CD4-positive, alpha-beta T cell treated with Interferon gamma for 1 hour (primary cell): ENCODE measurements at regions not wholly inside any gene's neighbourhood (a gene's known extent, or its start where the extent isn't known, plus 50 kb on each side); places are given as distances from the start of the nearest gene placed in this dataset.
"Not testable (repeated sequence)": the region's sequence is repeated elsewhere in the genome, so short reads cannot be mapped to it uniquely, and the experiment has no call there.

Source experiments
- DNase-seq: peaks from one replicate; pipeline ENCODE4 v3.0.0-alpha.2; 2020

DNA sequence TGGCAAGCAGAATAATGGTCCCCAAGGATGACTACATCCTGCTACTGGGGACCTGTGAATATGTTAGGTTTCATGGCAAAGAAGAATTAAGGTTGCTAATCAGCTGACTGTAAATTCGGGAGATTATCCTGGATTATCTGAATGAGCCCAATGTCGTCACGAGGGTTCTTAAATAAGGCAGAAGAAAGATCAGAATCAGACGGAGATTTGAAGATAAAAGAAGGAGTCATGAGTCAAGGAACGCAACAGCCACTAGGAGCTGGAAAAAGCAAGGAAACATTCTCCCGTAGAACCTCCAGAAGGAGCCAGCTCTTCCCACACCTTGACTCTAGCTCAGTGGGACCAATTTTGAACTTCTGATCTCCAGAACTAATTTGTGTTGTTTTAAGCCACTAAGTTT is 82.9 kb upstream of the APBB1IP start:
- no peak for DNase-seq

DNA sequence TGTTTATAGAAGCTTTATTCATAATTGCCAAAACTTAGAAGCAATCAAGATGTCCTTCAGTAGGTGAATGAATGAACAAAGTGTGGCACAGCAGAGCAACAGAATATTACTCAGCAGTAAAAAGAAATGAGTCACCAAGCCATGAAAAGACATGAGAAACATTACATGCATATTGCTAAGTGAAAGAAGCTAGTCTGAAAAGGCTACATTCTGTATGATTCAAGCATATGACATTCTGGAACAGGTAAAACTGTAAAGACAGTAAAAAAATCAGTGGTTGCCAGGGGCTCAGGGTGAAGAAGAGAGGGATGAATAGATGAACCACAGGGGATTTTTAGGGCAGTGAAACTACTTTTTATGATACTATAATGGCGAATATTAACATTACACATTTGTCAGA is 80.9 kb upstream of the APBB1IP start:
- no peak for DNase-seq

DNA sequence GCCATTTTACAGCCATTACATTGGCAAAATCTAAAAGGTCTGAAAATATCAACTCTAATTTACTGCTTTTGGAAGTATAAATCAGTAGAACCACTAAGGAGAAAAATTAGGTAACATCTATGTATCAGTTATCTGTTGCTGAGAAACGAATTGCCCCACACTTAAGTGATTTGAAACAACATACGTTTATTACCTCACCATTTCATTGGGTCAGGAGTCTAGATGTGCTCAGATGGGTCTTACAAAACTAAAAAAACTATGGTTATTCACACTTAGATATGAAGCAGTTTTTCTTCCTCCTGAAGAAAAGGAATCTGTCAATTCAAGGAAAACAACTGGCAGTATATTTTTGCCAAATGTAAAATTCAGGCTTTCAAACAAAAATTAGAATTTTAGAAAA is 80.1 kb upstream of the APBB1IP start:
- no peak for DNase-seq

DNA sequence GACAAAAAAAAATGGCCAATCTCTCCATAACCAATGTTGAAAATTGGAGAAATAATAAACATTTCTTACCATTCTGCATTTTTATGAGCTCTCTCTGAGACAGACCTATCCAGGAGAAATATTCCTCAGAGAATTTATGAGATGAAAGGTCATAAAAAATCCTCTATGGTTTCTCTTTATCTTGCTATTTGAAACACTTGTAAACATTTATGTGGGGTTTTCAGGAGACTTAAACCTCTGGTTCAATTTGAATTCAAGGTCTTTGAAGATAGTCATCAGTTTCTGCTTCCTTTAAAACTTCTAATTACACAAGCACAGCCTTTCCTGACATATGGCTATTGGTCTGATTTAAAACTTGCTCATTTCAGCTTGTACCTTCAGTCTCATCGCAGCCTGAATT is 78.5 kb upstream of the APBB1IP start:
- DNase-seq, result no peak

DNA sequence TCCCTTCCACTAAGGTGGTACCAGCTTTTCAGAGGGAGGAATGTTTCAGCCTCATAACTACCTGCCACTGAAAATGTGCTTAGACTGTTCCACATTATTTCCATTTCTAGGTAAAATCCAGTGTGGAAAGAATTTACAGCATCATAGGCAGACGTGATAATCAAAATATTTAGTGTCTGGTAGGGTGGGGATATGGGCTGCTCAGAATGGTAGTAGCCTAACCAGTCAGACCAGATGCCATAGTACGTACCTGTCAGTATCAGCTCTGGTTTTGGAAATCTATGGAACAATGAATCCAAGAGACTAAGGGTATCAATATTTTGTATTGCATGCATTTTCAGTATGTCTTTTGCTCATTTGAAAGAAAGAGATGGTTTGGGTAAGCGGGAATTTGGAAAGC is 76.8 kb upstream of the APBB1IP start:
- no peak for DNase-seq

DNA sequence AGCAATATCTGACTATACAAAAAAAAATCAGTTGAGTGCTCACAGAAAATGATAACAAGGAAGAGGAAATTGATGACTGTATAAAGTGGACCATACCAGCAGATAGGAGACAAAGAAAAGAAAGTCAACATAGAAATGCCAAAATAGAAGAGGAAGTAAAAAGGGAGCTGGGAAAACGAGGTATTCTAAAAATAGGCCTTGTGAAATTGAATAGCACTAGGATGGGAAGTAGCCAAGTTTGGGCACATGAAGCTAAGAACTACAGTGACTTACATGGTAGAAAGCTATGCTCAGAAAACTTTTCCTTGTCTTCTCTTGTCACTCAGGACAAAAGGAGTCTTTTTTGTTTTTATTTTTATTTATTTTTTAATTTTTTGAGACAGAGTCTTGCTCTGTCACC is 76.2 kb upstream of the APBB1IP start:
- DNase-seq, result no peak

DNA sequence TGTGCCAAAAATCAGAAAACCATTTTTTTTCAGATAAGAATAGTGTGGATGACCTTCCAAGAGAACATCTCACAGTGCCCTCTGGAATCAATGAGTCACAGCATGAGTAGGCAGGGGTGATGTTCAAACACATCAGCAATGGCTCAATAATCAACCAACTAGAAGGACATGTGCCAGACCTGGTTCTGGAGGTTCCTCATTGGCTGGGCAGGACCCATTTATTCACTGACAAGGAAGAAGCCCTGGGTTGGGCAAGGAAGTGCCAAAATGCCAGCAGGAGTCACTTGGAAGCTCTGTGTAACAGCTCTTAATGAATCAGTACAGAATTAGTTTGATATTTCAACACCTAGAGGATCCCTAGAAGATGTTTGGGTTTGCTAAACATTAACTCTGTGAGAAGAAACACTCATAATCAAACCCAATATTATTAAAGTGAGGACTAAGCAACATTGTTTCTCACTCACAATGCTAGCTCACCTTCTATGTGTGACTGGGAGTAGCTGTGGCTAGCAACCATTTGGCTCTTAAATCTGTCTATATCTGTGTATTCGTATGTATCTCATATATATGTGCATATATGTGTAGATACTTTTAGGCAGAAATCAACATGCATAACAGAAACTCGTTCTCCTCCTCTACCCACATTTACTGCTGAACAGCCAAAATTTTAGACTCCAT is 72.3 kb upstream of the APBB1IP start:
- peak; percentile 1 for DNase-seq

DNA sequence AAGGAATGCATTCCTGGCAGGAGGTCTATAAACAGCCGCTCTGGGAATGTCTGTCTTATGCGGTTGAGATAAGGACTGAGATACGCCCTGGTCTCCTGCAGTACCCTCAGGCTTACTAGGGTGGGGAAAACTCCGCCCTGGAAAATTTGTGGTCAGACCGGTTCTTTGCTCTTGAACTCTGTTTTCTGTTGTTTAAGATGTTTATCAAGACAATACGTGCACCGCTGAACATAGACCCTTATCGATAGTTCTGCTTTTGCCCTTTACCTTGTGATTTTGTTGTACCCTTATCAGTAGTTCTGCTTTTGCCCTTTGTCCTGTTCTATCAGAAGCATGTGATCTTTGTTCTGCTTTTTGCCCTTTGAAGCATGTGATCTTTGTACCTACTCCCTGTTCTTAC is 71.1 kb upstream of the APBB1IP start:
- DNase-seq, result not testable (repeated sequence)

DNA sequence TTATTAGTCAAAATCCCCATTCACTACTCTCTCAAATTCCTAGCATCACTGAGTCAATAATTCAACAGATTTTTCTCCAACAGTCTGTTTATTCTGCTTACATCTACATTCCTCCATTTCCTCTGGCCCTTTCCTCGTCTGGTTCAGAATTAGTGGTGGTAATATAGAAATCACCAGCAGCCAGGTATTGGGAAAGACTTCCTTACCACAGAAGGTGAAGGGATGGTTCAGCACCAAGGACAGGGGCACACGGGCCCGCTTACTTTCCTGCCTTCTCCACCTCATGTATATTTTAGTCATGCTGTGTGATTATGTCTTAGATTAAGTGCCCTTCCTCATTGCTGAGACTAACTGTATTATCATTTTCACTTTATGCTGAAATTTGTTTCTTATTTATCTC is 70.4 kb upstream of the APBB1IP start:
- DNase-seq, result no peak

DNA sequence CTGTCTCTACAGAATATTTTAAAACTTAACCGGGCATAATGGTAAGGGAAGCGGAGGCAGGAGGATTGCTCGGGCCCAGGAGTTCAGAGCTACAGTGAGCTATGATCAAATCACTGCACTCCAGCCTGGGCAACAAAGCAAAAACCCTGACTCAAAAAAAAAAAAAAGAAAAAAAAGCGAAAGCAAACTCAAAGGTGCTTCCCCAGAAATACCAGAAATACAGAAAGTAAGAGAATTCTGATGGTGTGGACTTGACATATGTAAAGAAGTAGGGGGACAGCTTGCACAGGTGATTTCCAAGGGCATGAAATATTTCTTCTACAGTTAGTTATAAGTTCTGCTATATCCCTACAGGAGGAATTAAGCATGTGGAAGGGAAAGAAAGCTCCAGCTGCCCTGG is 69.7 kb upstream of the APBB1IP start:
- no peak for DNase-seq

DNA sequence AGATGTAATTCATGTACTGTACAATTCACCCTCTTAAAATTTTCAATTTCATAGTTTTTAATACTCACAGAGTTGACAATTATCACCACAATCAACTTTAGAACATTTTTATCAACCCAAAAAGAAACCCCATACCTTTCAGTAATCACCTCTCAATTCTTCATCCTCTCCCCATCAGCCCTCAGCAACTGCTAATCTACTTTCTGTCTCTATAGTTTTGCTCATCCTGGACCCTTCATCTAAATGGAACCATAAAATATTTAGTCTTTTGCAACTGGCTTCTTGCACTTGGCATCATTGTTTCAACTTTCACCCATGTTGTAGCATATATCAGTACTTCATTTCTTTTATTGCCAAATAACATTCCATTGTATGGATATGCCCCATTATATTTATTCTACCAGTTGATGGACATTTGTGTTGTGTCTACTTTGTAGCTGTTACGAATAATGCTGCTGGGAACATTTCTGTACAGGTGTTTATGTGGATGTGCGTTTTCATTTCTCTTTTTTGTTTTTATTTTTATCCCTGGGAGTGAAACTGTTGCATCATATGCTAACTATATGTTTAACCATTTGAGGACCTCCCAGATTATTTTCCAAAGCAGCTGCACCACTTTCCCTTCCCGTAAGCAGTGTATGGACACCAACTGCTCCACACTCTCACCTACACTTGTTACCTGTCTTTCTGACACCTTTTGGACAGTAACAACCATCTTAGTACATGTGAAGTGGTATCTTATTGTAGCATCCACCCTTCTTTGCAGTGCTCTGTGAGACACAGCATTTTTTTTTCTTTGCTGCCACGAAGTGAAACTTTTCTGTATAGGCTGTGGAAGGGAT is 65.4 kb upstream of the APBB1IP start:
- DNase-seq, result no peak

DNA sequence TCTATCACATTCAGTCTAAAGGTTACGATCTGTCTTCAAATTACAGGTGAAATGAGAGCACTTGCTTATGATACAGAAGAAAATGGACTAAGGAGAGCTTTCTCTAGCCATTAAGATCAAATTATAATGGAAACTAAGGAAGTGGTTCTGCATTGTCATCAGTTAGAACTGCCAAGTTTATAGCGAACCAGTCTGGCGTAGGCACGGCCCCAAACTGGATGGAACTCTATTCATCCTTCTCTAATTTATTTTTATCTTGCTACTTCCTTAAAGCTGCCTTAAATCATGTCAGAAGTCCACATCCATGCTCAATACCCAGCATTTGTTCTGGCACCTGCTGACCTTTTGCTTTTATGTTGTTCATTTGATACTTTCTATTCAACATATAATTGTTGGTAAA is 63.7 kb upstream of the APBB1IP start:
- no peak for DNase-seq

DNA sequence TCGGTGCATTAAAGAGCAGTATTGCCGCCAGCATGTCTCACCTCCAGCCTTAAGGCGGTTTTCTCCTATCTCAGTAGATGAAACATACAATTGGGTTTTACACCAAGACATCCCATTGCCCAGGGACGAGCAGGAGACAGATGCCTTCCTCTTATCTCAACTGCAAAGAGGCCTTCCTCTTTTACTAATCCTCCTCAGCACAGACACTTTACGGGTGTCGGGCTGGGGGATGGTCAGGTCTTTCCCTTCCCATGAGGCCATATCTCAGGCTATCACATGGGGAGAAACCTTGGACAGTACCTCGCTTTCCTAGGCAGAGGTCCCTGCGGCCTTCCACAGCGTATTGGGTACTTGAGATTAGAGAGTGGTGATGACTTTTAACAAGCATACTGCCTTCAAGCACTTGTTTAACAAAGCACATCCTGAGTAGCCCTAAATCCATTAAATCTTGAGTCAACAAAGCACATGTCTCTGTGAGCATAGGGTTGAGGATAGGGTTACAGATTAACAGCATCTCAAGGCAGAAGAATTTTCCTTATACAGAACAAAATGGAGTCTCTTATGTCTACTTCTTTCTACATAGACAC is 60.8 kb upstream of the APBB1IP start:
- not testable (repeated sequence) for DNase-seq

DNA sequence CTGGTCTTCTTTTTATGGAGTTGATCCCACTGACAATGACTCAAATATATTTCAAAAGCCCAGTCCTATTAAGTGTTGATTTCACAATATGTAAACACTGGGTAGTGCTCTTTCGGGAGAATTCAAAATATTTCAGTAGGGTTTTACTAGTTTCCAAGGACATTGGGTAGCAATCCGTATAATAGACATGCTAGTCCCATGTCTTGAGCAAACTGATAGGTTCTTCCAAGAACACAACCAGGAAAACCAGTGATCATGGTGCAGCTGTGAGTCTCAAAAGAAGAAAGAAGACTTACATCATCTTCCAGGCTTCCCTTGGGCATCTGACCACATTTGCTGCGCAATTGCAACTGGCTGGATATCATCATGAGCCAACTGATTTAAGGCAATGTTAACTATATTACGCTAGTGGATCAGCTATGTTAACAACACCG is 59.3 kb upstream of the APBB1IP start:
- DNase-seq, result no peak

DNA sequence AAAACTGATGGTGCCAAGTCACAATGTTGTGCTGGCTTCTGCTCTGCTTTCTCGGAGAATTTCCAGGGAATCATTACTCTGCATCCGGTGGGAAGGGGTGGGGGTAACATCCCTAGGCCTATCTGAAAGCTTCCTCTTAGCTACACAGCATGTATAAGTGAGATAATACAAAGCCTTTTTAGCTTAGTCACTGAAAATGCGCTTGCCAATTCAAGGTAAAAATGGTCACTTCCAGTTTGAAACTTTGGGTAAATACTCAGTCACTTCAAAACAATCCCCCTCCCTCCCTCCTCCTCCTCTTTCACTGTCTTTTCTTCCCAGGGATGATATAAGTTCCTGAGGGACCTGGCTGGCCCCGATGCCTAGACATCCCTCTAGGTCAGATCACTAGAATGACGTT is 57.3 kb upstream of the APBB1IP start:
- DNase-seq, result no peak

DNA sequence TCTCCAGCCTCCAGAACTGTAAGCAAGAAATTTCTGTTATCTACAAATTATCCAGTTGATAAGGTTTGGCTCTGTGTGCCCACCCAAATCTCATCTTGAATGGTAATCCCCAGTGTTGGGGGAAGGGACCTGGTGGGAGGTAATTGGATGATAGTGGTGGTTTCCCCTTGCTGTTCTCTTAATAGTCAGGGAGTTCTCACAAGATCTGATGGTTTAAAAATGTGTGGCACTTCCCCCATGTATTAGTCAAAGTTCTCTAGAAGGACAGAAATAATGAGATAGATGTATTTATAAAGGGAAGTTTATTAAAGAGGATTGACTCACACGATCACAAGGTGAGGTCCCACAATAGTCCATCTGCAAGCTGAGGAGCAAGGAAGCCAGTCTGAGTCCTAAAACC is 56.2 kb upstream of the APBB1IP start:
- no peak for DNase-seq

DNA sequence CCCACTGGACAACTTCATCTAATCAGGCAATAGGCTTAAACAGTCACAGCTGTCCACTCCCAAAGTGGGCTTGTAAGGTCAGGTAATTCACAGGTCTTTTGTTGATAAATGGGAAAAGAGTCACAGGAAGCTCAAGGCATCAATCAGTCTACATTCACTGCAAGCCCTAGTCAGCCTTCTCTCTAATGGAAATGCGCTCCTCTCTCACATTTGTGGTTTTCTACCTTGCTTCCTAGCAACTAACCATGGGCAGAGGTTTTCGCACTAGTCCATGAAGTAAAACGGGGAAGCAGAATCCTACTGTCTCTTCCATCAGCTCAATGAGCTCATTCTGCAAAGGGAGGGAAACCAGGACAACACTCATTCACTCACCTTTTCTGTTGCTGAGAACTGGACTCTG is 53.5 kb upstream of the APBB1IP start:
- no peak for DNase-seq

DNA sequence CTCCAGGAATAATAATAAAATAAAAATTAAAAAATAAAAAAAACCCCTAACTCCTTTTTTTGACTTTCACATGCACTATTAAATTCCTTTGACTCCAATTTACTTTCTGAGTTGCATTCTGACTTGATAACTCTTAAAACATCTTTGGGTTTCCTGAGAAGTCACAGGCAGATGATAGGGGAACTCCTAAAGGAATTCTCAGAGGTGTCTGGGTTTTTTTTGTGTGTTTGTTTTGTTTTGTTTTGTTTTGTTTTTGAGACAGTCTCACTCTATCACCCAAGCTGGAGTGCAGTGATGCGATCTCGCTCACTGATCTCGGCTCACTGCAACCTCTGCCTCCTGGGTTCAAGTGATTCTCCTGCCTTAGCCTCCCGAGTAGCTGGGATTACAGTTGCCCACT is 52.7 kb upstream of the APBB1IP start:
- no peak for DNase-seq

DNA sequence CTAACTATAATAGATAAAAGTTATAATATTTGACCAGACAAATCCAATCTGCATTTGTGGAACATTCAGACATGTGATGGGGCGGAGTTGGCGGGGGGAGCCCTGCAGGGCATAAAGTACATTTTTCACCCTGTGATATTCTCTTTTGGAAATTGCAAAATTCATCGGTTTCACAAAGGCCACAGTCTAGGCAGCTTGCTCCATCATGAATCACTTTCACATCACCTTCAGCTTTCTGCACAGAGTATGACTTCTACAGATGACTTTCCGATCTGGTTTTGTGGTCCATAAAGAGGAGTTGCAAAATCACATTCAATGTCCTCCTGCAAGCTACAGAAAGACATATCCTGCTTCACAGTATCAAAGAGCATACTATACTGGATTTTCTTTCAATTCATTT is 51.4 kb upstream of the APBB1IP start:
- no peak for DNase-seq
